Limb (tissue), 2 donors: ENCODE measurements at regions not wholly inside any gene's neighbourhood (a gene's known extent, or its start where the extent isn't known, plus 50 kb on each side); places are given as distances from the start of the nearest gene placed in this dataset.
"Not testable (repeated sequence)": the region's sequence is repeated elsewhere in the genome, so short reads cannot be mapped to it uniquely, and the experiment has no call there.

ENCODE experiments used
- DNase-seq, 2 donors: peaks; one replicate each; pipeline ENCODE4 v3.0.0-alpha.2; 2016; ENCODE audit errors: extremely low spot score in 2 of 2

DNA sequence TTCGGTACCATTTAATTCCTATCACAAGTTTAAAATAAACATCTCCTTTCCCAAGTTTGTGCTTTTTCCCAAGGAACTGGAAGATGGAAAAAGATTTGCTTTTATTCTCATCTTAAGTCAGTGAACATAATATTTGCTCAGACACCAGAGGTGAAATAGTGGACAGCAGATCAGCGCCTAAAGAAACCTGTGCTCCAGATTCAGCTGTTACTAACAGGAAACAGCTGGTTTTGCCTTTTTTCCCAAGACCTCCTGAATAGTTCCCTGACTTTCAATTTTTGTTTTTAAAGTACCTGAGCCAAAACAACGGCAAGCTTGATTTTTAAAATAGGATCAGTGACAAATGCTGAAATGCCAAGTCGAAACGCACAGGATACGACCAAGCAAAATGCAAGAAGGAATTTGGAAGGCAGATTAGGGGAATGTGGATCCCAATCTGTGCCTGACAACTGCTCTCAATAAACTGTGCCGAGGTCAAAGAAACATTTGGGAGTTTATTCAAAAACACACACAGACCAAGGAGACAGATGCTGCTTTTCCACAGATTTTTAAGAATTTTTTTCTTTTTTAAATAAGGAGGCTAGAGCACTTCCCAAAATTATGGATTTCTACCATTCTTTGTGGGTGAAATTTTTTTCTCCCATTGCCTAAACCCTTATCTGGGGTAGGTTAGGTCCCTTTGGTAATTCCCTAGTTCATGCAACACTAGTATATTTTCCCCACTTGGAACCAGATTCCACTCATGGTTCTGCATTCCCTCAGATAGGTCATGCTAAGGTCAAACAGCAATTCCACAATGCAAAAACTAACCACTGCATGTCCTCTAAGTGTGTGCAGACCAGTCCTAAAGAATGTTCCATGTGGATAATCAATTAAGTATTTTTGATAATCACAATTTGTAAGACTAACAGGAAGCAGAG, 121.5 kb upstream of the PDE1A start:
- DNase-seq = no peak

DNA sequence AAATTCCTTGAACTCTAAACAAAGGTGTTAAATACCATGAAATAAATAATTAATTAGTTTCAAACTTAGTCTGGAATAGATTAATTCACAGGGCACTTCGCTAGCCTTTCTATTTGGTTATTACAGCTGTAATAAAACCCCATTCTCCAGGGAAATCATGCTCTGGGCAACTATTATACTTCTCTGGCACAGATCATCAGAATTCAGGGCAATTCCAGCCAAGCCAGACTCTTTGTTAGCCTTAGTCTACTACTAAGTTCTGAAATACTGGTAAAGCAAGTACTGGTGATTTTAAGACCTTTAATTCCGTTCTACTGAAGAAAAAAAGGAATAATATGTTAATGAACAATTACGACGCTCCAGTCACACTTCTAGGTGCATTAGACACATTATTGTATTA, 123.4 kb upstream of the PDE1A start:
- no peak for DNase-seq

- DNase-seq = not testable (repeated sequence)
These were observed 125.4 kb upstream of the PDE1A start for GRCh38 chr2:182552232-182552631.

DNA sequence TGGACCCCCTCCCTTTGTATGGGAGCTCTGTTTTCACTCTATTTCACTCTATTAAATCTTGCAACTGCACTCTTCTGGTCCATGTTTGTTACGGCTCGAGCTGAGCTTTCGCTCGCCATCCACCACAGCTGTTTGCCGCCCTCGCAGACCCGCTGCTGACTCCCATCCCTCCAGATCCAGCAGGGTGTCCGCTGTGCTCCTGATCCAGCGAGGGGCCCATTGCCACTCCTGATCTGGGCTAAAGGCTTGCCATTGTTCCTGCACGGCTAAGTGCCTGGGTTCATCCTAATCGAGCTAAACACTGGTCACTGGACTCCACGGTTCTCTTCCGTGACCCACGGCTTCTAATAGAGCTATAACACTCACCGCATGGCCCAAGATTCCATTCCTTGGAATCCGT, 125.9 kb upstream of the PDE1A start:
- not testable (repeated sequence) for DNase-seq

DNA sequence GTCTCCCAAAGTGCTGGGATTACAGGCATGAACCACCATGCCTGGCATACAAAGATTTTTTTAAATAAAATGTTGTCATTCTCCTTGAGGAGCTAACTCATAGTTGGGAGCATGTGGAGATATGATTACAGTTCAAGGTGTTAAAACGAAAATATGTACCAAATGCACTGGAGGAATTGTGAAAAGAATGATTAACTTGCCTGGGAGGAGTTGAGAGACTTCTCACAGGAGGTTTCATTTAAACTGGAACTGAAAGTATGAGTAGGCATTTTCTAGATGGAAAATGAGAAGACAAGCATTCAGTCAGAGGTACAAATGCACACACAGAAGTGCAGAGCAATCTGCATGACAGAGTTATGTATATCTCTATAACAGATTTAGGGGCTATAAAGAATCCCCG, 126.6 kb upstream of the PDE1A start:
- DNase-seq = no peak

DNA sequence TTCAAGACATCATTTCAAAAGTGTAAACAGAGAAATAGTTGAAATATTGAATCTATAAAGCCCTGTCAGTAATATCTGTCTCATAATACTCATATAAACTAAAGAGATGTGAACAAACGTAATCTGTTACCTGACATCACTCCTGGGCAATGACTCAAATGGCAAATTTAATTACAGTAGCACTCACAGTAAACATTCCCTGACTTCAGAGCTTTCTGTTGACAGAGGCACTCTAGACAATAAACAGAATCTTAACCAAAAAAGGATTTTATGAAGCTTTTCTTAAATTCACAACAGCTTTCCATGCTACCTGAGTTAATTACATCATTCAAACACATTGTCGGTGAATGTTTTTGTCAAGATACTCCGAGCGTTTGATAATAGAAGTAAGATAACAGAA, 128.1 kb upstream of the PDE1A start:
- no peak for DNase-seq

DNA sequence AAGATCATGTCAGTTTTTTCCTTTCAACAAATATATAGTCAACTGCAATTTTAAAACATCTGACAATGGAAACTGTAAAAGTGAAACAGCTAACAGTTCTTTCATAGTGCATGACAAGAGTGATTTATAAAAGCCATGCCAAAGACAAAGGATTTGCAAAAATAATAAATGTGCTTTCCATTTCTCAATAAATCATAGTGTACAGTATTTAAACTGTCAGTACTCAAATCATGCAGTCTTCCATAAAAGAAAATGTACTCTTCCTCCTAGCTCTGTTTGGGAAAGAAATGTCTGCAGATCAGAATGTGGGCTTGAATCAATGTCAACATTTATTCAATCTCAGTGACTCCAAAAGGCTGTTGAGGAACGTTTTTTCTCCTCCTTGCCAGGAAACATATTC, 131.7 kb upstream of the PDE1A start:
- no peak for DNase-seq

DNA sequence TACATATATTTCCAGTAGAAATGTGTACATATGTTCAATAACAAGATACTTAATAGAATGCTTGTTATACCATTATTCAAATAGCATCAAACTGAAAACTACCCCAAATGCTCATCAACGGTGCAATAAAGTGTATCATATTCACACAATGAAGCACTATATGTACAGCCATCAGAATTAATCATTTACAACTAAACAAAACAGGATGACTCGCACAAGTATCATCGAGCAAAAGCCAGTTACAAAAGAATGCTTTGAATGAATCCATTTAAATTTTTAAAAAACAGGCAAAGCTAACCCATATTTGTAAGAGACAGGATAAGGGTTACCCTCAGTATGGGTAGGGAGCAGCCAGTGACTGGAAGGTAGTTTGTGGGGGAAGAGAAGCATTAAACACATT, 132.8 kb upstream of the PDE1A start:
- DNase-seq = no peak

DNA sequence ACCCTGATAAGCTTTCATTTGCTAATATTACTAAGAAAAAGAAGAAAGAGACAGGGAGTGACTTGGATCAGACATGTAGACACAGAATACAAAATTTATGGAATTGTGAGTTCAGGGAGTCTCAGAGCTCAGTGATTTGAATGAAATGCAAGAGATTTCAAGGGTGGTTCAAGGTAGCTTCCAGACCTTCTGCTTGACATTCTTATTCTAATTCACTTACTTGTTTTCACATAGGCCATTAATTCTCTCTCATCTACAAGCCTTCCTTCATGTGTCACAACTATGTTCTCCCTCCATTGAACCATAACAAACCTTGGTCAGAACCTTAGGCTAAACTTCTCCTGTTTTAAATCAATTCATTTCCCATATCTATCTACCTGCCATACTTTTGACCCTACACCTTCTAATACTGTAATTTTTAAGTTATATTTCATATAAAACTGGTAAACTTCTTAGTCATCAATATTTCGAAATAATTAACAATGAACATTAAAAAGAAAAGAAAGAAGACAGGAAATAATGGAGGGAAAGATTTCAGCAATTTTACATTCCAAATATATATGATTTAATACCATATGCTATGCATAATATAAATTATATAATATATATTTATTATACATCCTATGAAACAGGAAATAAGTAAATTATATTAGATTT, 139.2 kb upstream of the PDE1A start:
- no peak for DNase-seq

- DNase-seq = no peak
These were observed 142.5 kb upstream of the DNAJC10 start for GRCh38 chr2:182573553-182573952.

GRCh38 chr2:182577816-182578215, 138.2 kb upstream of the DNAJC10 start:
- DNase-seq = no peak

DNA sequence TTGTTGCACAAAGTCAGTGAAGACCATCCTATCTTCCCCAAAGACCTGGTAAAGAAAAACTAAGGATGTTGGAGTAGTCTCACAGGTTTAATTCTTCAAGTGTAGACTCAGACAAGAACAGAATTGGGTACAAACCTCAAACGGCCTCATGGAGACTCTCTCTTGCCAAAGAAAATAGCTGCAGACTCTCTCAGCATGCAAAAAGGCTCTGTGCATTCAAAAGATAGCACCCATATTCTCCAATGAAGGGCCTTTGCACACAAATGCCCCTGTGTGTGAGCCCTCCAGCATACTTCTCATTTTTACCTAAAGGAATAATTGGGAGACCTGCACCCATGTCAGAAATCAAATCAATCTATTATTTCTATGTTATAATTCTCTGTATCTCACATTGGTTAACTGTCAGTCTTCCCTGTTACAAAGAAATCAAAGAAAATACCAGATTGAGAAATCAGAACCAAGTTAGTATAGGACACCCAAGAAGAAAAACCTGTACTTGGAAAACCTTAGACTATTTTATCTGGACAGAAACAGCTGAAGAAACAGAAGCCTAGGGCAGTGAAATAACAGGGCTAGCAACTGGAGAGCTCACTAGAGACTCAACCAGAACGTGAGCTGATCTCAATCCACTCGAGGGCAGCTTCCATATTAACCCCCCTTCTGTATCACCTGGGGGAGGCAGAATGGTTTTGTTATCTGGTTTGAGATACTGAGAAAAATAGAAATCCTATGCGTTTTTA, 134.7 kb upstream of the DNAJC10 start:
- no peak for DNase-seq

GRCh38 chr2:182584462-182584861, 131.6 kb upstream of the DNAJC10 start:
- no peak for DNase-seq

DNA sequence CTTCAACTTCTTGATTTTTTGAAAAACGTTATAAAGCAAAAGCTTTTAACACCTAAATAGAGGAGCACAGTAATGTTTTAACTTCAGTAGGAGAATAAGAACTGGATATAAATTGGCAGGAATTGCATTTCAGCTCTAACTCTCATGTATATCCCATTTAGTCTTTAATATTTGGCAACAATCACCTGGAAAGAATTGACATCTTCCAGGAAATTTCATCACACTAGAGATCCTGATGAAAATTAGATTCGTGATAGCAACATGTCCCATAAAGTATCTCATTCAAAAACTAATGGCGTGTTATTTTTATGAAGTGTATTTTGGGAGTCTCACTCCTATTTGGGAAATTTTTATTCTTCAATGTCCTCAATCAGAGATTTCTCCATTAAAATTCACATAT, 131.1 kb upstream of the DNAJC10 start:
- no peak for DNase-seq

DNA sequence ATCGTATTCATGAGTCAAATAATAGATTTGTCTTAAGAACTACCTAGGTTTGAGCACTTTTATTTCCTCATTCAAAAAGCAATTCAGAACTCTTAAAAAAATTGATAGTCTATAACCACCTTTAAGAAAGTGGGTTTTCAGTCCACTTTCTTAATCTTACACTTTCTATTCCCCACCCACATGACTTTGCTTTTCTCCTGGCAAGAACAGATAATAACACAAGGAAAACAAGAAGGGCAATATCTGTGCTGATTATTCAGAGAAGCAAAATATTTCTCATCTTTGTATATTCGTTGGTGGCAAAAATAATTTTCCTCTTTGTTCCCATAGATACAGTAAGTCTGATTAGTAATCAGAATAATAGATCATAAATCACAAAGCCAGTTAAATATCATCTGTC, 130.6 kb upstream of the DNAJC10 start:
- DNase-seq = no peak

- no peak for DNase-seq
These were observed 129.6 kb upstream of the DNAJC10 start for GRCh38 chr2:182586426-182586825.

- DNase-seq = no peak
These were observed 128.2 kb upstream of the DNAJC10 start for GRCh38 chr2:182587831-182588230.

- no peak for DNase-seq
These were observed 126.9 kb upstream of the DNAJC10 start for GRCh38 chr2:182589121-182589520.

DNA sequence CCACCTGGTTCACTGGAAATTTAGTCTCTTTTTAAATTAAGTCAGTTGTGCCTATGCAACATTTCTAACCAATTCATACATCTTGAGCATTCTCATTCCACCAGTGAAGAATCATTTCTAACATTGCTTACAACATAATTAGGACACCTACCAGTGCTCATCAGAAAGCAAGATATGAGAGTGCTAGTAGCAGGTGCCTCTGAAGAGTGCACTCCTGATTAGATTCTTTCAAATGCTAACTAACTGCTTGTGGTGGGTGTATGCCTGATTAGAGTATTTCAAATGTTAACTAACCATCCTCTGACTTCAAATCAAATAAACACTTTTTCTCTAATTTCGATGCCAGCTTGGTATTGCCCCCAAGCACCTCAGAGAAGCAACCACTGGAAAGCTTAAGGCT, 124.3 kb upstream of the DNAJC10 start:
- DNase-seq = no peak

DNA sequence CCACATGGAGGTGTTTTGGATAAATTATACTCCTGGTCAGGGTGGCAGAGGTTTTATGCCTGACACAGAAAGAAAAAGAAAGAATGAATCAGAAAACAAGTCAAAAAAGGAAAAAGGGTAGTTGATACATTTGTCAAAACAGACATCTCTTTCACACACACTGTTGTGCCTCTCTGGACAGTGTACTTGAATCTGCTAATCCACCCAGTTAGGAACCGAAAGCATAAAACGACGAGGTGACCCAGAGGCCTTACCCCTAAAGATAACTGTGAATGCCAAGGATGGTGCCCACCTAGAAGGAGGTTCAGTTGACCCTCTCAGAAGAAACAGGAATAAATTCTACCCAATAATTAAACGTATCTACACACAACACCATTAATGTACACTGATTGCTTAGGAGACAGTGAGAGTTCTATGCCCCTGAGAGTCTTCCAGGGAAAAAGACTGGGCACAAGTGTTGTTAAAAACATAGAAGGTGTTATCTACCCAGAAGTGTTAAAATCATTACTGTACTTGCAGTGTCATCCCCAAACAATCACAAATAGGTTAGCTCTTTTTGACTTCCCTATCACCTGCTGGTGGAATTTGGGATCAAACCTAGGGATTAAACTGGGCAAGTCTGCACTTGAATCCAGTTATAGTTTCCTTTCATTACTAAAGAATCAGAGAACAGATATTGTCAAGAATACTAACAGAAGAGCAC, 123.2 kb upstream of the DNAJC10 start:
- no peak for DNase-seq

DNA sequence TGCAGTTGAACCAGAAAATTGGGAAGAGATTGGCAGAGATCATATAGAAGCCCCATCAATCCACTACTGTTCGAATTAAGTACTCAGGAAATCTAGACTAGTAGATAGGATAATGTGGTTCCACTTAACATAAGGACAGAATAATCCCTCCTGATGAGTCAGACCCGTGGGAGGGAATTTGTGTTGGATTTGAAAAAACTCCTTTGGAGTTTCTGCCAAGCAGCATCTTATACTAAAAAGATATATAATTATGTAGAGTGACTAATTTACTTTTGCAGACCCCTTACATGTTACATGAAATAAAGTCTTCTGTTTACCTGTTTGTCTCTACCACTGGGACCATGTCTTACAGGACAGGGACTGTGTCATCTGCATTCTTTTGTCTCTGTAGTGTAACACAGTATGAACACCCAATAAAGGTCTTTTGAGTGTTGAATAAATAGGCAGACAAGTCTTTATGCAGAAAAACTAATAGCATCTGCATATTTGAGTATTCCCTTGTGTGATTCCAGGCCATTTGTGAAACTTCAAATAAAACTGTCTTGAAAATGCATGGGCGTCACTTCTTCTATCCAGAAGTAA, 122.6 kb upstream of the DNAJC10 start:
- DNase-seq = no peak
